Muscle layer of duodenum (tissue), 2 donors: ENCODE measurements at regions not wholly inside any gene's neighbourhood (a gene's known extent, or its start where the extent isn't known, plus 50 kb on each side); places are given as distances from the start of the nearest gene placed in this dataset.
"Not testable (repeated sequence)": the region's sequence is repeated elsewhere in the genome, so short reads cannot be mapped to it uniquely, and the experiment has no call there.

ENCODE experiments used
- H3K27ac ChIP-seq: one replicate; pipeline ENCODE4 v1.7.0; 2013; ENCODE audit warnings: mild to moderate bottlenecking, low read length
- H3K27me3 ChIP-seq: one replicate; pipeline ENCODE4 v1.7.0; 2013; ENCODE audit warnings: low read depth, mild to moderate bottlenecking, control low read depth, low read length
- H3K36me3 ChIP-seq, 2 donors: one replicate each; pipeline ENCODE4 v1.7.0; 2013; ENCODE audit warnings: low read length in 2 of 2, control low read depth in 1 of 2, mild to moderate bottlenecking in 1 of 2; ENCODE audit not compliant: insufficient read depth in 2 of 2, control insufficient read depth in 1 of 2
- H3K4me1 ChIP-seq, 2 donors: one replicate each; pipeline ENCODE4 v1.7.0; 2013; ENCODE audit warnings: low read length in 2 of 2, mild to moderate bottlenecking in 2 of 2, control low read depth in 1 of 2, moderate library complexity in 1 of 2; ENCODE audit not compliant: insufficient read depth in 2 of 2, control insufficient read depth in 1 of 2
- H3K4me3 ChIP-seq, 2 donors: one replicate each; pipeline ENCODE4 v1.7.0; 2013; ENCODE audit warnings: low read length in 2 of 2, low read depth in 1 of 2, mild to moderate bottlenecking in 1 of 2
- H3K9me3 ChIP-seq, 2 donors: one replicate each; pipeline ENCODE4 v1.7.0; 2013; ENCODE audit warnings: low read length in 2 of 2, control low read depth in 1 of 2, mild to moderate bottlenecking in 1 of 2; ENCODE audit not compliant: control insufficient read depth in 1 of 2
- donor health status: healthy.

DNA sequence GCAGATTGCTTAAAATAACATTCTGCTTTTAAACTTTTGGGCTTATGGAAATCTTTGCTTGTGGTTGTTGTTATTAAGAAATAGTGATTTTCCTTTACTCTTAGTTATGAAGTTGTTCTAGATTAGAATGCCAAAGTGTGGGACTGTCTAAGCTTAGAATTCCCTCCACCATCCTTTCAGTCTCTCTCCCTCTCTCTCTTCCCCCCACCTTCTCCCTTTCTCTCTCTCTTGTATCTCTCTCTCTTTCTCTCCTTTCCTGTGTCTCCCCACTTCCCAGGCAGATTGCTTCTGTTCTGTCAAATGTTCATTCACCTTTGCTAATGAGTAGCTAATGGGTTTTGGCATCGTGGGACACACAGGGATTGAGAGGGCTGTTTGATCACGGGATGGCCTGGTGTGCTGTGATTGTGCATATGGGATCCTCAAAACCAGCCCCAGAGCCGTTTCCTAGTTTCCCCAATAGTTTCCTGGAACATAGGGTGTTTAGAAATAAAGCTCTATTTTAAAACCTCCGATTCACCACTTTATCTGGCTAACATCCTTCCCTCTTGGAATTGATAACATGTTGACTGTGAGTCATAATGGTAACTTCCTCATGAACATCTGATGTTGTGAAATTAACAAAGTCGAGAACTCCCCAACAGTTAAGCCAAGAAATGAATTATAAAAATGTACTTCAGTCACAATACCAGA, 502.6 kb downstream of the TMEM114 start:
- H3K36me3 ChIP-seq = no peaks in the 10 kb centered on the region
- H3K27ac ChIP-seq = no peak overlapping the region
- no peaks in the 10 kb centered on the region for H3K4me1 ChIP-seq
- H3K27me3 ChIP-seq = no peaks in the 10 kb centered on the region
- no peak overlapping the region for H3K4me3 ChIP-seq
- H3K9me3 ChIP-seq = no peaks in the 10 kb centered on the region

DNA sequence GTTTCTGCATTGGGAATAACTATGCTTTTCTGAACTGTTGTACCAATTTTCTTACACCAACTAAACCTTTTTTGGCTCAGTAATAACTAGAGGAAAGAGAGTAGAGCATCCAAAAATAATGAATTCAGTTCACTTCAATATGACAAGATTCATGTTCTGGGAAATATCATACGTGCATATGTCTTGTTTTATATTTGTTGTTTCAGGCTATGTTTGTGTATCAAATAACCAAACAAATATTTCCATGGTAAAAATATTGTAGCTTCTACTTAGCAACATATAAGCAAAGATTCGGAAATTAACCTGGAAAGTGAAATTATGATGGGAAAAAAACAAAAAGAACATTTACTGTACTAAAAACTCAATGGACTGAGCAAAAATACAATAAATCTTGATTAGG, 503.2 kb downstream of the TMEM114 start:
- no peaks in the 10 kb centered on the region for H3K9me3 ChIP-seq
- H3K36me3 ChIP-seq = no peaks in the 10 kb centered on the region
- no peaks in the 10 kb centered on the region for H3K27me3 ChIP-seq
- no peak overlapping the region for H3K4me3 ChIP-seq
- no peaks in the 10 kb centered on the region for H3K4me1 ChIP-seq
- H3K27ac ChIP-seq = no peak overlapping the region

DNA sequence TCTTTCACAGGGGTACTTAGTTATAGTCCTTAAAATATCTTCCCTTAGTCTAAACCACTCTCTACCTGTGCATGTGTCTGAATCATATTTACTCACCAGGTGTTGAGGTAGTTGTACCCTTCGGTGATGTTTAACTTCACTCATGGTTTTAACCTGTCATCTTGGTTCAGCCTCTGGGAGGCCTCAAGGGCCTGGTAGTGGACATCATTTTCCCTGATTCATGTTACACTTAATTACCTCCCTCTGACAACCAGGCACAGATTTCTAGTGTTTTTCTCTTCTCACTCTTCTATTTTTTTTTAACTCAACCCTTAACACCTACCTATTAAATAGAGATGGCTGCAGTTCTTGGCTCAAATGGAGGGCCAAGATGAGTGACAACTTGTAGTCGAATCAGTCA, 505.4 kb downstream of the TMEM114 start:
- Histone ChIP-seq H3K4me3 (no peak overlapping the region), H3K4me1 (no peaks in the 10 kb centered on the region), H3K27ac (no peak overlapping the region), H3K9me3 (no peaks in the 10 kb centered on the region), H3K27me3 (no peaks in the 10 kb centered on the region), H3K36me3 (no peaks in the 10 kb centered on the region)

DNA sequence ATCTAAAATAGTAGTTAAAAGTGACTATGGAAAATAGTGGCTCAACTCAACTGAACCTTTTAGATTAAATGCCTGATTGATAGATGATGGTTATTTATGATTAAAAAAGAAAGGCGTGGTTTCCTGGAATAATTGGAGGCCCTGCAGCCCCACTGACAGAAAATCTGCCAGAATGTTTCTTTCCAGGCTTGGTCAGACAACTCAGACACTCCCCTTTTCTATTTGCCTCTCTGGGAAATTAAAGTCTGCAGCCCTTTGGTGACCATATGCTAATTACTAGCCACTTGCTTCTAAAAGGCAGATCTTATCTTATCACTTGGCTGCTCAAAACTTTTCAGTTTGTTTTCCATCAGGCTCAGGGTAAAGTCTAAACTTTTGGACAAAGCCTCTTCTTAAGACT, 506.0 kb downstream of the TMEM114 start:
- no peaks in the 10 kb centered on the region for H3K4me1 ChIP-seq
- H3K36me3 ChIP-seq = no peaks in the 10 kb centered on the region
- no peaks in the 10 kb centered on the region for H3K27me3 ChIP-seq
- H3K9me3 ChIP-seq = no peaks in the 10 kb centered on the region
- no peak overlapping the region for H3K4me3 ChIP-seq
- H3K27ac ChIP-seq = no peak overlapping the region

DNA sequence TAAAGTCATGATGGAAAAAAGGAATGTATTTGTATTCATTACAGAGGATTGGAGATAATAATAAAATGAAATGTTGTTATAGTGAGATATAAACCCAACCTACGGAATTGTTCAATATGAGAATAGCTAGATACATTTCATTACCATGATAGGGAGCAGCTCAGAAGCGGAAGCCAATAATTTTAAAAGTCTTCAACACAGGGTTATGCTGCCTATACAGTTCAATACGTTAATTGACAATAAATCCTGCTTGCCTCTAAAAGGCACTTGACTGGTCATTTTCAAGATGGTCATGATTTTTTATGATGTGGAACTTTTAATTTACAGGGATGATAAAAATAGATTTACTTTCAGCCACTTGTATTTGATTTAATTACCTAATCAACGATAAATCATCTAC, 506.8 kb downstream of the TMEM114 start:
- Histone ChIP-seq H3K4me3 (no peak overlapping the region), H3K36me3 (no peaks in the 10 kb centered on the region), H3K27me3 (no peaks in the 10 kb centered on the region), H3K4me1 (no peaks in the 10 kb centered on the region), H3K27ac (no peak overlapping the region), H3K9me3 (no peaks in the 10 kb centered on the region)

DNA sequence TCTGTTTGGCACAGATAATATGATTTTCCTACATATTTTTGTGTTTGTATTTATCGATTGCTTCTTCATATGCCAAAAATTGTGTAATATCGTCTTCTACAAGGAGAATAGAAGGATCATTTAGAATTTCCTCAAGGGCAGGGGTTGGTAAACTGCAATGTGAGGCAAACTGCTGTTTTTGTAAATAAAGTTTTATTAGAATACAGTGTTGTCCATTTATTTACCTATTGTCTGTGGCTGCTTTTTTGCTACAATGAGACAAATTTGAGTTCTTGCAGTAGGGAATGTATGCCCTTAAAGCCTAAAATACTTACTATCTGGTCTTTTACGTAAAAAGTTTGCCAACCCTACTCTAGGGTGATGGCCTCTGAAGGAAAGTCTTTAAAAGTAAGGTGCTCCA, 509.5 kb downstream of the TMEM114 start:
- no peaks in the 10 kb centered on the region for H3K4me1 ChIP-seq
- H3K27me3 ChIP-seq = no peaks in the 10 kb centered on the region
- no peaks in the 10 kb centered on the region for H3K36me3 ChIP-seq
- H3K4me3 ChIP-seq = no peak overlapping the region
- no peak overlapping the region for H3K27ac ChIP-seq
- H3K9me3 ChIP-seq = no peaks in the 10 kb centered on the region

DNA sequence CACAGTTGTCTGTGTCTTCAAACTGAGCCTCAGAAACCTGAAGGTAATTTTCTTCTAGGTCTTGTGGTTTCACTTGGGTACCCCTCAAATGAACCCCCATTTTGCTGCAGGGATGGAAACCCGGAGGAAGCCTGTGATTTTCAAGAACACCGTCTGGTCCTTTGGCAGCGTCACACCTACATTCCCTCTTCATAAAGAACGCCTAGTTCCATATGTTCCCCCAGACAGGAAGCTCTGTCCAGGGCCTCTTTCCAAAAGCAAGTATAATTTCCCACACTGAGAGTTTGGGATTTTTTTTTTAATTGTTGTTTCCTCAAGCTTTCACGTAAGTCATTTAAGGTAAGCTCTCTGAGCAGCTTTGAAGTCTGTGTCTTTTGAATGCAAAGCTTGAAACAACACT, 515.0 kb downstream of the TMEM114 start:
- no peaks in the 10 kb centered on the region for H3K4me1 ChIP-seq
- no peak overlapping the region for H3K27ac ChIP-seq
- no peaks in the 10 kb centered on the region for H3K36me3 ChIP-seq
- no peaks in the 10 kb centered on the region for H3K9me3 ChIP-seq
- H3K27me3 ChIP-seq = no peaks in the 10 kb centered on the region
- no peak overlapping the region for H3K4me3 ChIP-seq

DNA sequence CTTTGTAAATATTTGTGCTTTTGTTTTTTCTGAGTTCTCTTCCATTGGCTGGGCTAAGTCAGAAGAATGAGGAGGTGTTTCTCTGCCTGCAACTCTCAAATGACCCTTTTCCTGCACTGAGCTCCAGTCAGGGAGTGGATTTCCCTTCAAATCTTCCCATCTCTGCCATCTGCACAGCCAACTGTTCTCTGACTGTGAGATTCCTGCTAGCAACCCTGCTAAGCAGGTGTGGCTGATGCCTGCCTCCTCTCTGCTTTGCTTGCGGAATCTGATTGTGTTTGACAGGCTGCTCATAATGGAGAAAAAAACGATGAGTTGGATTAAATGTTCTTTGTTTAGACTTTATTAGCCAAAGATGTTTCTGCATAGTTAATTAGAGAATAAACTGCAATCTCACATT, 519.8 kb downstream of the TMEM114 start:
- no peaks in the 10 kb centered on the region for H3K4me1 ChIP-seq
- no peaks in the 10 kb centered on the region for H3K27me3 ChIP-seq

DNA sequence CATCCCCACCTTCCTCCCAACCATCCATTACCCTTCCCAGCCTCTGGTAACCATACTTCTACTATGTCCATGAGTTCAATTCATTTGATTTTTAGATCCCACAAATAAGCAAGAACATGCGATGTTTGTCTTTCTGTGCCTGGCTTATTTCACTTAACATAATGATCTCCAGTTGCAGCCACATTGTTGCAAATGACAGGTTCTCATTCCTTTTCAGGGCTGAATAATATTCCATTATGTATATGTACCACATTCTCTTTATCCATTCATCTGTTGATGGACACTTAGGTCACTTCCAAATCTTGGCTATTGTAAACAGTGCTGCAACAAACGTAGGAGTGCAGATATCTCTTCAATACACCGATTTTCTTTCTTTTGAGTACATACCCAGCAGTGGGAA, 522.1 kb downstream of the TMEM114 start:
- not testable (repeated sequence) for H3K4me1 ChIP-seq, H3K36me3 ChIP-seq, H3K27ac ChIP-seq, H3K27me3 ChIP-seq, H3K4me3 ChIP-seq
- H3K9me3 ChIP-seq = peaks cover 0 to 19% of the 10 kb centered on the region in 2 donors

More for the DNA sequence above, 519.8 kb downstream of the TMEM114 start:
- no peak overlapping the region for H3K27ac ChIP-seq
- no peaks in the 10 kb centered on the region for H3K36me3 ChIP-seq
- no peak overlapping the region for H3K4me3 ChIP-seq
- peaks cover 0 to 9% of the 10 kb centered on the region in 2 donors for H3K9me3 ChIP-seq

DNA sequence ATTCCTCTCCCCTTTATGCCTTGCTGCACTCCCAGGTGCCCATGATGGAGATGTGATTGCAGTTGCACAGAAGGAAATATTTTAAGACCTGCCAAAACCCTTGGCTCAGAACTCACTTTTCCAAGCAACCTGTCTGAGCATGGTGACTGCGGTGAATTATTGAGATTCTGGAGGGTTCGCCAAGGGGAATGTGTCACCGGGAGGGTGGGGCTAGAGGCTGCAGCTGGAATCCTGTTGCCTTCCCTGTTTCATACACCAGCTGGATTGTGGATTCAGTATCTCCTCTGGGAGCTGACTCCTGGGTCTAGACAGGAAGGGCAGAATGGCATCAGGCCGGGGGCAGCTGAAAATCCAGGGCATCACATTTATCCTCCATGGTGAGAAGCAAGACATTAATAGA, 527.2 kb downstream of the TMEM114 start:
- no peaks in the 10 kb centered on the region for H3K4me1 ChIP-seq

DNA sequence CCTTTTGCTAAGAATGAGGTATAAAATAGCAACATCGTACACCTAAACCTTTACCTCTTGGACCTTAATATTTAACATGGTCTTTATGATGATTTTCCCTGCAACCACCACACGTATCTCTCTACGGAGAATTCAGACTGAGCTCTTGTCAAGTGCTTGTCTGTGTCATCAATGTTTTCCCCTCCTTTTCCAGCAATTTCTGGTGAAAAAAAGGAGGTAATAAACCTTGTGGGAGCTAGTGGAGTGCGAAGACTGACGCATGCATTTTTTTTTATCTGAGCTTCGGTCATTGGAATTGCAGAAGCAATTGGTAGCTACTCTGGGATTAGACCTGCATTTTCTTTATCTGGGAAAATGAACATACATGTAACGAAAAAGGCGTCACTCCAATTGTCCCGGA, 527.6 kb downstream of the TMEM114 start:
- no peaks in the 10 kb centered on the region for H3K27me3 ChIP-seq
- peaks cover 0 to 19% of the 10 kb centered on the region in 2 donors for H3K9me3 ChIP-seq
- no peaks in the 10 kb centered on the region for H3K36me3 ChIP-seq
- H3K4me1 ChIP-seq = no peaks in the 10 kb centered on the region
- no peak overlapping the region for H3K4me3 ChIP-seq
- no peak overlapping the region for H3K27ac ChIP-seq

More for the DNA sequence above, 527.2 kb downstream of the TMEM114 start:
- H3K9me3 ChIP-seq = peaks cover 0 to 19% of the 10 kb centered on the region in 2 donors
- no peaks in the 10 kb centered on the region for H3K36me3 ChIP-seq
- H3K27ac ChIP-seq = no peak overlapping the region
- H3K4me3 ChIP-seq = no peak overlapping the region
- no peaks in the 10 kb centered on the region for H3K27me3 ChIP-seq

DNA sequence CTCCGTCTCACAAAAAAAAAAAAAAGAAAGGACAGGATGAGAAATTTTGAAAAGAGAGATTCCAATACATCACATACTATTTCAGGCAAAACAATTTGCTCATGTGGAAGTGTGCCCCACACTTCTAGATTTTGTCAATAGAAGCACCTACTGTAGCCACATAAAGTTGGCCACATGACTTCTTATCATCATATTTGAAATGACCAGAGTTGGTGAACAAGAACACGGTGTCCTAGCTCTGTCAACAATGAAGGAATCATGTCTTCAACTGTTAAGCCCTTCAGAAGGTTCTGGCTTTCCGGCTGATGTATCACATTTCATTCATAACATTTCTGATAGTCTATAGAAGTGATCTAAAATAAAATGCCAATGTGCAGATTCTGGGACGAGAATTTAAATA, 534.5 kb downstream of the TMEM114 start:
- Histone ChIP-seq H3K9me3 (no peaks in the 10 kb centered on the region), H3K27me3 (no peaks in the 10 kb centered on the region), H3K4me3 (no peak overlapping the region), H3K36me3 (no peaks in the 10 kb centered on the region), H3K4me1 (no peaks in the 10 kb centered on the region), H3K27ac (no peak overlapping the region)
